Hematopoietic multipotent progenitor cell treated with erythropoietin and hydrocortisone succinate and interleukin-3 and kit ligand, for 8 days (in vitro differentiated cells): ENCODE measurements at regions not wholly inside any gene's neighbourhood (a gene's known extent, or its start where the extent isn't known, plus 50 kb on each side); places are given as distances from the start of the nearest gene placed in this dataset.

ENCODE experiments used
- DNase-seq: peaks from one replicate; pipeline ENCODE4 v3.0.0-alpha.2; 2015

GRCh38 chr15:52862677-52863076 lies 72.5 kb upstream of the ONECUT1 start:
- no peak for DNase-seq

GRCh38 chr15:52858782-52859176 lies 68.6 kb upstream of the ONECUT1 start:
- no peak for DNase-seq

- no peak for DNase-seq
These were observed 68.0 kb upstream of the ONECUT1 start for GRCh38 chr15:52857937-52858781.

GRCh38 chr15:52857471-52857870 lies 67.3 kb upstream of the ONECUT1 start:
- DNase-seq: no peak

- no peak for DNase-seq
These were observed 66.2 kb upstream of the ONECUT1 start for GRCh38 chr15:52856286-52856685.

- DNase-seq: no peak
These were observed 65.0 kb upstream of the ONECUT1 start for GRCh38 chr15:52855157-52855556.

- no peak for DNase-seq
These were observed 54.7 kb upstream of the ONECUT1 start for GRCh38 chr15:52844823-52845222.
